Fibroblast of gingiva (primary cell): ENCODE measurements at regions not wholly inside any gene's neighbourhood (a gene's known extent, or its start where the extent isn't known, plus 50 kb on each side); places are given as distances from the start of the nearest gene placed in this dataset.

ENCODE experiments used
- DNase-seq: peaks from one replicate; pipeline ENCODE4 v3.0.0-alpha.2; 2011; ENCODE audit warnings: low read depth

DNA sequence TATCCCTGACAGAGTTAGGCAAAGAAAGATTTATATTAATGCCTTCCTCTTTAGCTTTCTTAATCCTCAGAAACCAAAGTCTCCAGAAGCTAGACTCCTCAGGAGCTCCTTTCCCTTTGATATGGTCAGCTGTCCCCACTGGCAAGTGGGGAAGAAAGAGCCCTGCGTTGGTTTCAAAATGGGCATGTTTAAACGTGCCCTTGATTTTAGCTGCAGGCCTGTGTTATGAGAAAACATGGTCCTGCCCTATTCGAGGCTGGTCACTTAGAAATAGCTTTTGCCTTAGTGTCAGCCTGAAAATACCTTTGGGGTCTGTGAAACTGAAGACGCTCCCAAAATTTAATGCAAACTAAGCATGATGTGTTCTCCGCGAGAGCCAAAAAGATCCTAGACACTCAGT, 135.5 kb upstream of the RARB start:
- no peak for DNase-seq

DNA sequence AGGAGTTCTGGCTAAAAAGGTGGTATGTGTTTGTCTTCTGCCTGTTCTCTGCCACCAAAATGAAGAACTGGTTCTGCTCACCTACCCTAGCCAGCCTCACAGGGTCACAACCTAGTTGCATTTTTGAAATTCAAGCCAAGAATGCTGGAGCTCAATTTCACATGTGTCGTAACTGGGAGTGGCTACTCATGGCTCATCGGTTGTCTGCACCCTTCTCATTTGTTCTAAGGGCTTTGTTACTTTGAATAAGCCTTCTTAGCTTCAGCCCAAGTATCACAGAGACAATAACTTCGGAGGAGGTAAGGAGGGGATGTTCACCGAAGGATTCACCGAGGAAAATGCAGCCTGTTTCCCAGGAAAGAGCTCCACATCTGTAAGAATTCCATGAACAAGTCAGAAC, 134.3 kb upstream of the RARB start:
- peak; percentile 1 for DNase-seq

DNA sequence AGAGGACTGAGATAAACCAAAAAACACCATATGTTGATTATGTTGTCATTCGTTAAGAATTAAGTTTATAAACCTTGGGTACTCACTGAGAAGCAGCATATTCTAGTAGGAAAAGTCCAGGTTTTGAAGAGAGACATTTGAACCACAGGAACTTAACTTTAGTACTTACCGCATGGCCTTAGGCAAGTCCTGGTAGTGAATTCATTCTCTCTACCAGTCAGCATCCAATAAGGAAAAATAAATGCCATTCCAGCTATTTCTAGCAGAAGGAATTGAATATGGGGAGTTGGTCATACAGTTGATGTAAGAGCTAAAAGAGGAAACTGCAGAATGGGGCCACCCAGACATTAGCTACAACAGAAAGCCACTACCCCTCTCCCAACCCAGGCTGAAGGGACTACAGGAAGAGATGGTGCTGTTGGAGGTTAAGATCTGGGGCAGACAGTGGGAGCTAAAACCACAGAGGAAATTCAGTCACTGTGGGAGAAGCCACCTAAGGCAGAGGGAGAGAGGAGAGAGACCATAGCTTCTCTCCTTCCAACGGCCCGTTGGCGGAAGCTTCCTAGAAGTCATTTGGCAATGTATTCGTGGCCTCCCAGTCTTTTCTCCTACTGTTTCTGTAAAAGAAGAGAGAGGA, 133.8 kb upstream of the RARB start:
- DNase-seq: no peak

- DNase-seq: peak; percentile 59
Measured at GRCh38 chr3:25297667-25298585, 130.1 kb upstream of the RARB start.

- DNase-seq: no peak
Measured at GRCh38 chr3:25300141-25300540, 127.9 kb upstream of the RARB start.

GRCh38 chr3:25304916-25305315, 123.1 kb upstream of the RARB start:
- no peak for DNase-seq

- DNase-seq: no peak
Measured at GRCh38 chr3:25306066-25306465, 122.0 kb upstream of the RARB start.

DNA sequence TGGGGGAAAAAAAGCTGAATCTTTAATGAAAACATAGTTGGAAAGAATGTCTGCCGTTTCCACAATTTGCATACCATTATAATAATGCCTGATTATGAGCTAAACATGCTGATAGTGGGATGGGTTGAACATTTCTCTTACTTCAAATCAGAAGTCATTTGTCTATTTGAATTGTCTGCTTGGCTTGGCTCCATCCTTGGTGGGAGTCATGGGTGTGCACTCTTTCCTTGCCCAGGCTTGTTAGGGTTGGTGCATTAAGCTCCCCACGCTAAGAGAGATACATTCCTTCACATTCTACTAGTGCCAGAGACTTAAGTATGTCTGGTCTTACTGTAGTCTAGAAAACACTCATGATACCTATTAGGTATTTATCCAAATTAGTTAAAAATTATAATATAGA, 121.4 kb upstream of the RARB start:
- no peak for DNase-seq

DNA sequence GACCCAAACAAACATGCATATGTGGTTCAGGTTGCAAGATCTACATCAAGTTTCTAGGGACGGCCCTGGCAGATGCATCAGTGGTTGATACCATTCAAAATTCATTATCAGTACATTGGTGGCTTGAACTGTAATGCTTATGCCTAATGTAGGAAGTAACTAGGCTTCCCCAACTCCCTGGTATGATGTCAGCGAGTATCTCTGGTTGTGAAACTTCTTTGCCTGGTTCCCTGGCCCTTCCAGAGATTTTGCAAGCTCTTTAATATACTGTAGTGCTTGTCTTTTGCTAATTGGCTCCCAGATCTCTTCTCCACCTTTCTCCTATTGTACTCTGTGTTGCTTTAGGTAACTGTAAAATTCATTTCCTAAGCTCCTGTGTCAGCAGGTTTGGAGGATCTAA, 114.8 kb upstream of the RARB start:
- DNase-seq: no peak

DNA sequence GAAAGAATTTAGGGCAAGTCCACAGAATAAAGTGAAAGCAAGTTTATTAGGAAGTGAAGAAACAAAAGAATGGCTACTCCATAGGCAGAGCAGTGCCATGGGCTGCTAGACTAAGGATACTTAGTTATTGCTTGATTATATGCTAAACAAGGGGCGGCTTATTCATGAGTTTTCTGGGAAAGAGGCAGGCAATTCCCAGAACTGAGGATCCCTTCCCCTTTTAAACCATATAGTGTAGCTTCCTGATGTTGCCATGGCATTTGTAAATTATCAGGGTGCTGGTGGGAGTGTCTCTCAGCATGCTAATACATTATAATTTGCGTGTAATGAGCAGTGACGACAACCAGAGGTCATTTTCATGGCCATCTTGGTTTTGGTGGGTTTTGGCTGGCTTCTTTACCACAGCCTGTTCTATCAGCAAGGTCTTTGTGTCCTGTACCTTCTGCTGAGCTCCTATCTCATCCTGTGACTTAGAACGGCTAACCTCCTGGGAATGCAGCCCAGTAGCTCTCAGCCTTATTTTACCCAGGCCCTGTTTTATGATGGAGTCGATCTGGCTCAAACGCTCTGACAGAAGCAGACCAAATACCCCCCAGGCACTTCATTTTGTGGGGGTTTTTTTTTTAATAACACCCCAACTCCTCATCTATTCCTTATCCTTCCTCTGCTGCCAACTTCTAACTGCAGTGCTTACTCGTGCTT, 103.0 kb upstream of the RARB start:
- DNase-seq: no peak

GRCh38 chr3:25335356-25335755, 92.7 kb upstream of the RARB start:
- DNase-seq: no peak

- DNase-seq: no peak
Measured at GRCh38 chr3:25338158-25338725, 89.8 kb upstream of the RARB start.

DNA sequence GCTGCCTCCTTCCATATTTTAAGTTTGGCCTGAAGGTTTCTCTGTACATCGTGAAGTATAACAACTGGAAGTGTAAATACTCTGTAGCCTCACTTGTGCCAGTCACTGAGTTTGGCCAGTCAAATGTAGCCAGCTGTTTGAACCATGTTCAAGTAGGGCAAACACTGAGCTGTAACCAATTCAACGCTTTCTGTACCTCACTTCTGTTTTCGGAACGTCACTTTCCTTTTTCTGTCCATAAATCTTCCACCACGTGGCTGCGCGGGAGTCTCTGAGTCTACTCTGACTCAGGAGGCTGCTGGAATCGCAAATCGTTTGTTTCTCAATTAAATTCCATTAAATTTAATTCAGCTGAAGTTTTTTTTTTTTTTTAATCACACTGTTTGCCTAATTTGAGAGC, 88.8 kb upstream of the RARB start:
- no peak for DNase-seq

DNA sequence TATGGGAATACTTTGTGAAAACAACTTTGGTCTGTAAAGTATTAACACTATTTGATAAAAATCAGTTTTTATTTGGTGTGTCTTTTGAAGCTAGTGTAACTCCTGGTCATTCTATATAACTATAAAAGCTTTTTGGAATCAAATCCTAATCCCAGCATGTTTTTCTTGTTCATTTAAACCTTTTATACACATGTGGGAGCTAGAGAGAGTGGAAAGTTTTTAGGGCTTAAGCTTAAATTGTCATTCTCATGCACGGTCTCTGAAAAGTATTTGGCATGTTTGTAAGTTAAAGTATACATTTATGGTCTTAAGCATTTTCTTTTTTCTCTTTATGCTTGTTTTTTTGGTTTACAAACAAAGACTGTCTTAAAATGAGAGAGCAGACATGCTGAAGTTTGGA, 83.4 kb upstream of the RARB start:
- no peak for DNase-seq

- DNase-seq: no peak
Measured at GRCh38 chr3:25349095-25349494, 79.0 kb upstream of the RARB start.

- no peak for DNase-seq
Measured at GRCh38 chr3:25349828-25350724, 78.0 kb upstream of the RARB start.

DNA sequence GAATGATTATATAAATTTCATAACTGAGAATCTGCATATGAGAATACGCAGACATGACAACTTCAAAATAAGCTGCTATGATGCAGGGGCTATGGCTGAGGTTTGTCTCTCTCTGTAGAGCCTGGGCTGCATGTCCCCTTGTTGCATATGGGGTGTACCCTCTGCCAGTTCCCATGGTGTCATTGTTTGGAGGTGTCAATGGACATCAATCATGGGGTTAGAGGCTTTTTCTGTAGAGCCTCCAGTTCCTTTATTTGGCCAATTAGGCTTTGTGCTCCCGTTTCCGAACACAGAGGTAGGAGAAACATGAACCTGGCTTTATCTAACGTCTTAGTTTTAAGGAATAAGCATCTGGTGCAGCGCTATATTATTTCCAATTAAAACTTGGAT, 77.3 kb upstream of the RARB start:
- no peak for DNase-seq

- no peak for DNase-seq
Measured at GRCh38 chr3:25354071-25354470, 74.0 kb upstream of the RARB start.

- DNase-seq: no peak
Measured at GRCh38 chr3:25355034-25355885, 72.8 kb upstream of the RARB start.

- no peak for DNase-seq
Measured at GRCh38 chr3:25355998-25356397, 72.1 kb upstream of the RARB start.

GRCh38 chr3:25362118-25362517, 65.9 kb upstream of the RARB start:
- no peak for DNase-seq
